Endothelial cell of umbilical vein (primary cell): ENCODE measurements at regions not wholly inside any gene's neighbourhood (a gene's known extent, or its start where the extent isn't known, plus 50 kb on each side); places are given as distances from the start of the nearest gene placed in this dataset.

Experiments used
- BruUV-seq: library from RNA; stranded (reverse); fragments of 400-500 nt; replicated peaks from 2 replicates; lab custom pipeline; 2021; lab: Mats Ljungman, UMichigan
- CTCF ChIA-PET: fragments of 300-600, 350-600 bp; sonication (Branson Sonifier 250); formaldehyde crosslinking; loops from one replicate; lab custom pipeline; 2021; ENCODE audit warnings: antibody characterized with exemption, inconsistent platforms; lab: Charles Lee
- POLR2A ChIA-PET: fragments of 300-600, 350-600 bp; sonication (Branson Sonifier 250); formaldehyde crosslinking; loops from one replicate; lab custom pipeline; 2021; ENCODE audit warnings: antibody characterized with exemption, inconsistent platforms; lab: Charles Lee
- DNase-seq: peaks from one replicate; pipeline ENCODE4 v3.0.0-alpha.2; 2011; ENCODE audit warnings: low read depth, low spot score
- FAIRE-seq: peaks from 2 replicates; lab custom pipeline; 2011; peaks lifted over from hg19 to GRCh38; lab: Jason Lieb, UNC
- H2AFZ ChIP-seq: 2 replicates; pipeline ENCODE4 v1.6.0; 2012; ENCODE audit warnings: low read depth, low read length, control low read depth, inconsistent platforms
- H3K27ac ChIP-seq: 2 replicates; pipeline ENCODE4 v1.5.1; 2011; ENCODE audit warnings: low read depth, mild to moderate bottlenecking, control low read depth, low read length, moderate library complexity; ENCODE audit not compliant: insufficient read depth
- H3K27me3 ChIP-seq, 2 experiments: 2 replicates each; pipeline versions ENCODE4 v1.6.0 to v1.6.1; 2011; ENCODE audit warnings: low read length in 2 of 2, mixed read lengths in 1 of 2; ENCODE audit not compliant: control insufficient read depth in 2 of 2, insufficient read depth in 2 of 2
- H3K36me3 ChIP-seq, 2 experiments: 2 replicates in 1 of 2; 3 replicates in 1 of 2; pipeline ENCODE4 v1.5.1; 2011; ENCODE audit warnings: low read length in 2 of 2, mild to moderate bottlenecking in 1 of 2, moderate library complexity in 1 of 2; ENCODE audit not compliant: control insufficient read depth in 2 of 2, insufficient read depth in 2 of 2; ENCODE audit errors: extremely low read depth in 1 of 2
- H3K4me1 ChIP-seq: 3 replicates; pipeline ENCODE4 v1.5.1; 2011; ENCODE audit warnings: mild to moderate bottlenecking, low read length; ENCODE audit not compliant: control insufficient read depth, insufficient read depth; ENCODE audit errors: extremely low read depth
- H3K4me2 ChIP-seq: 2 replicates; pipeline ENCODE4 v1.6.1; 2011; ENCODE audit warnings: low read length, control low read depth, mixed read lengths; ENCODE audit not compliant: insufficient read depth
- H3K4me3 ChIP-seq, 3 experiments: fragments of 200-600 bp in 1 of 3; sonication (generic), shearing (Covaris generic) in 1 of 3; replicated peaks in 1 of 3; 2 replicates each; pipeline ENCODE4 v1.5.1; 2011 to 2016; ENCODE audit warnings: control low read depth in 3 of 3, low read length in 3 of 3, mild to moderate bottlenecking in 2 of 3, inconsistent platforms in 1 of 3, low read depth in 1 of 3, moderate library complexity in 1 of 3; ENCODE audit not compliant: insufficient read depth in 1 of 3
- H3K79me2 ChIP-seq: 2 replicates; pipeline ENCODE4 v1.6.0; 2012; ENCODE audit warnings: low read length, inconsistent platforms; ENCODE audit not compliant: control insufficient read depth, insufficient read depth
- H3K9ac ChIP-seq: replicated peaks from 2 replicates; pipeline ENCODE3; 2011; ENCODE audit warnings: low read length, control low read depth; ENCODE audit not compliant: insufficient read depth; ENCODE audit errors: extremely low read depth
- H3K9me1 ChIP-seq: replicated peaks from 3 replicates; pipeline ENCODE4 v1.6.0; 2011; ENCODE audit warnings: mild to moderate bottlenecking, low read length; ENCODE audit not compliant: control insufficient read depth, insufficient read depth; ENCODE audit errors: extremely low read depth
- H3K9me3 ChIP-seq: replicated peaks from 2 replicates; pipeline ENCODE4 v1.5.1; 2012; ENCODE audit warnings: low read length, inconsistent platforms; ENCODE audit not compliant: control insufficient read depth, insufficient read depth
- H4K20me1 ChIP-seq: replicated peaks from 2 replicates; pipeline ENCODE3; 2011; ENCODE audit warnings: mild to moderate bottlenecking, low read length; ENCODE audit not compliant: control insufficient read depth, insufficient read depth; ENCODE audit errors: extremely low read depth
- CTCF ChIP-seq, 2 donors: IDR thresholded peaks; 1 replicate in 1 of 2; 2 replicates in 1 of 2; pipeline ENCODE4 v1.5.1; 2011; ENCODE audit warnings: low read length in 2 of 2, mild to moderate bottlenecking in 2 of 2, moderate library complexity in 2 of 2, control low read depth in 1 of 2, inconsistent platforms in 1 of 2, low read depth in 1 of 2; ENCODE audit not compliant: insufficient read depth in 1 of 2; ENCODE audit errors: extremely low read depth in 1 of 2
- EZH2 ChIP-seq: IDR thresholded peaks from 2 replicates; pipeline ENCODE4 v1.6.1; 2012; ENCODE audit warnings: borderline replicate concordance, low read depth, mild to moderate bottlenecking, moderate library complexity, low read length, inconsistent platforms; ENCODE audit not compliant: severe bottlenecking
- FOS ChIP-seq: IDR thresholded peaks from 2 replicates; pipeline ENCODE4 v1.6.1; 2011; ENCODE audit warnings: mild to moderate bottlenecking, low read length, moderate library complexity, borderline replicate concordance; ENCODE audit not compliant: insufficient read depth
- GATA2 ChIP-seq: IDR thresholded peaks from 2 replicates; pipeline ENCODE4 v1.7.0; 2011; ENCODE audit warnings: low read depth, mild to moderate bottlenecking, moderate library complexity, mixed read lengths, low read length; ENCODE audit not compliant: insufficient read length, insufficient read depth
- JUN ChIP-seq: IDR thresholded peaks from 2 replicates; pipeline ENCODE4 v1.6.1; 2011; ENCODE audit warnings: borderline replicate concordance, low read depth; ENCODE audit not compliant: insufficient read length, insufficient read depth
- MAX ChIP-seq: IDR thresholded peaks from 2 replicates; pipeline ENCODE4 v1.6.1; 2011; ENCODE audit not compliant: insufficient read depth, insufficient read length
- MYC ChIP-seq: IDR thresholded peaks from one replicate; pipeline ENCODE4 v1.6.1; 2011; ENCODE audit warnings: mild to moderate bottlenecking, low read depth, low read length
- POLR2A ChIP-seq: IDR thresholded peaks from 2 replicates; pipeline ENCODE4 v1.6.1; 2012; ENCODE audit warnings: low read depth, mild to moderate bottlenecking, control low read depth, low read length
- POLR2AphosphoS5 ChIP-seq: IDR thresholded peaks from 2 replicates; pipeline ENCODE4 v1.6.1; 2012; ENCODE audit warnings: low read depth, mild to moderate bottlenecking, control low read depth, low read length, moderate library complexity; ENCODE audit not compliant: insufficient read depth
- dilution Hi-C: fragments of 300-500 bp; cut with MboI; formaldehyde crosslinking; loops from one replicate; pipeline ENCODE4 v1.15.0; 2019; ENCODE audit warnings: low sequenced_read_pairs; ENCODE audit not compliant: extremely low pct_ligation_motif_present
- intact Hi-C: fragments of 100-400 bp; cut with micrococcal nuclease; formaldehyde crosslinking; loops from one replicate; pipeline ENCODE4 v1.10.0; 2022

DNA sequence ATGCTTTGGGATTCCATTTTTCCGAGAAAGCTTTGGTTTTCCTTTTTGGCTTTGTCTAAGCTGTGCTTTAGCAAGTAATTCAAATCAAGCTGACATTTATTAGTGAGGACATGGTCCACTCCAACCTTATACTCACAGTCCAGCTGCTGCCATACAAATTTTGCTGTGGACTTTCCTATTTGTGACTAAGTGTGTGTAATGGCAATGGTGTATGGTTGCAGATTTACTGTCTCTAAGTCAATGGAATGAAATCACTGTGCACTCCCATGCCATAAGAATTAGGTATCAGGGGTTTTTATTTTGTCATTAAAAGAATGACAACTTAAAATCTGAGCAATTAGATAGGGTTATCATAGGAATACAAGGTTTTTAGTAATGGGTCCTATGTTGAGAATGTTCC is 530.0 kb downstream of the CCDC171 start:
- no peaks in the 10 kb centered on the region for H3K4me1 ChIP-seq
- BruUV-seq = no TSS peak
- no peak for FAIRE-seq
- dilution Hi-C loops (no loop called here), intact Hi-C loops (no loop called here)
- H2AFZ ChIP-seq = no peak overlapping the region
- no peak overlapping the region for H3K4me2 ChIP-seq
- ChIA-PET POLR2A (no interaction called here), CTCF (no interaction called here)
- no peak for DNase-seq
- H3K36me3 ChIP-seq = no peaks in the 10 kb centered on the region
- H3K9me3 ChIP-seq = no peaks in the 10 kb centered on the region
- no peak overlapping the region for H3K4me3 ChIP-seq
- TF ChIP-seq JUN = no peak
- TF ChIP-seq GATA2 = no peak
- TF ChIP-seq MAX = no peak
- no peak for TF ChIP-seq CTCF (IDR thresholded peaks at IDR 0.05; ENCODE audit: extremely low read depth in 1 of 2, insufficient read depth in 1 of 2, low read depth in 1 of 2, low read length in 2 of 2)
- TF ChIP-seq FOS = no peak
- no peak for TF ChIP-seq POLR2AphosphoS5
- TF ChIP-seq MYC = no peak
- TF ChIP-seq POLR2A = no peak
- no peak for TF ChIP-seq EZH2
- H3K9ac ChIP-seq = no peak overlapping the region
- no peak overlapping the region for H3K27ac ChIP-seq
- H3K27me3 ChIP-seq = peaks cover 0 to 2% of the 10 kb centered on the region in 2 experiments
- H3K9me1 ChIP-seq = no peaks in the 10 kb centered on the region
- H3K79me2 ChIP-seq = no peaks in the 10 kb centered on the region
- H4K20me1 ChIP-seq = no peaks in the 10 kb centered on the region
